Ovary (tissue), 7 donors: ENCODE measurements at regions not wholly inside any gene's neighbourhood (a gene's known extent, or its start where the extent isn't known, plus 50 kb on each side); places are given as distances from the start of the nearest gene placed in this dataset.

ENCODE experiments used
- DNase-seq, 5 donors: peaks; one replicate each; pipeline ENCODE4 v3.0.0-alpha.2; 2019 to 2020
- H3K27ac ChIP-seq, 2 donors: fragments of 200-600 bp; one replicate each; pipeline versions ENCODE4 v1.5.1 to v1.8.0; 2019 to 2022
- H3K27me3 ChIP-seq: fragments of 200-600 bp; one replicate; pipeline ENCODE4 v1.8.0; 2022
- H3K36me3 ChIP-seq: fragments of 200-600 bp; sonication (generic); one replicate; pipeline ENCODE4 v1.5.1; 2019
- H3K4me1 ChIP-seq: one replicate; pipeline ENCODE4 v1.8.1; 2013; ENCODE audit warnings: mild to moderate bottlenecking, moderate library complexity; ENCODE audit not compliant: insufficient read depth
- H3K4me3 ChIP-seq: fragments of 200-600 bp; sonication (generic); one replicate; pipeline ENCODE4 v1.5.1; 2017
- H3K9me3 ChIP-seq, 2 donors: fragments of 200-600 bp in 1 of 2; sonication (generic) in 1 of 2; one replicate each; pipeline versions ENCODE4 v1.5.1 to v1.8.1; 2013 to 2019; ENCODE audit warnings: mild to moderate bottlenecking in 1 of 2, moderate library complexity in 1 of 2
- EP300 ChIP-seq: sonication (generic); formaldehyde crosslinking; IDR thresholded peaks from one replicate; pipeline ENCODE4 v1.6.1; 2017; ENCODE audit warnings: antibody characterized with exemption
- POLR2A ChIP-seq: fragments of 450-650 bp; IDR thresholded peaks from one replicate; pipeline ENCODE4 v1.6.1; 2017; ENCODE audit warnings: antibody characterized with exemption, mild to moderate bottlenecking, moderate library complexity
- WGBS, 3 donors: extraction: QIAGEN DNeasy Blood & Tissue Kit in 1 of 3; methylation state at CpG; one replicate each; pipeline versions ENCODE4 v1.1.5 to v1.1.7; 2013 to 2017; 5-methylcytosine and 5-hydroxymethylcytosine counted together
- intact Hi-C, 4 donors: fragments of 100-400 bp; cut with DNase I; formaldehyde crosslinking; loops; one replicate each; pipeline versions ENCODE4 v1.11.0 to v1.15.1; 2022 to 2023
- TF ChIP-seq, protein P1 (sequence below), 3 donors: fragments of 450-650 bp in 2 of 3; fragments of 200-600 bp in 1 of 3; IDR thresholded peaks; one replicate each; pipeline versions ENCODE4 v1.5.1 to v1.8.0; 2016 to 2022; ENCODE audit warnings: antibody characterized with exemption in 3 of 3, mild to moderate bottlenecking in 1 of 3
- donor health status: DM: no; HTN: no; CAD: no; lungs with moderate emphysema.
- donor health status: DM: no; HTN: no; CAD: no.
- donor health status: Bipolar disorder and iron deficiency.
- donor health status: DM: no; HTN: no; CAD: no.
- donor health status: DM: yes; HTN: yes; CAD: no.

DNA sequence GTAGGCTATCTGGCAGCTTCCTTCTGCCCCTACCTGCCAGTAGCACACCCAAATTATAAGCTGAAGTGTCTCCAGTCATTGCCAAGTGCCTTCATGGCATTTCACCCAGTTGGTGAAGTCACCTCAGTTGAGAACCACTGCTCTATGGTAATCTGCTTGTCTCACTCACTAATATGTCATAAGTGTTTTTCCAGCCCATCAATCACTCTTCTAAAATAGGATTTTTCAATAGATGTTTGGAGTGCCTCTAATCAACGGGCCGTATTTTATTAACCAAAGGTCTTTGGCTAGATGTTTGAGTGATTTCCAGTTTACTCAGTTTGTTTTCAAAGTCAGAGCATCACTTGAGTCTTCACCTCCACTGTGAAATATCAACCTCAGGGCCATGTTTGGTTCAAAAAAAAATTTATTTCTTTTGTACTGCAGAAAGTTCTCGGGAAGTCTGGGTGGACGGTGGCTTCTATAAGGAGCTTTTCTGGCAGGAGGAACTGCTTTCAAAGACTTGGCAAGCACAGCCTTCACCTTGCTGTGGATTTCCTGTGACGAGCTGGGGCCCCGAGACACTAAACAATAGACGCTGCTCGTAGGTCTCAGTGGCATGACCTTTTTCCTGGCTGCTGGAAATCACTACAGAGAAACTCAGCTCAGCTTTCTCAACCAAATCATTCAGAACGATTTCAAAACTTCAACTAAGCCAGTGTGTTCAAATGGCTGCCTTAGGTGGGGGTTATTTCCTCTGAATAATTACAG lies 95.2 kb upstream of the FOXF1 start:
- DNase-seq = no peak
- H3K27ac ChIP-seq = no peak overlapping the region
- H3K4me3 ChIP-seq = no peak overlapping the region
- H3K9me3 ChIP-seq = no peaks in the 10 kb centered on the region
- TF ChIP-seq EP300 = no peak
- TF ChIP-seq, protein P1, sequence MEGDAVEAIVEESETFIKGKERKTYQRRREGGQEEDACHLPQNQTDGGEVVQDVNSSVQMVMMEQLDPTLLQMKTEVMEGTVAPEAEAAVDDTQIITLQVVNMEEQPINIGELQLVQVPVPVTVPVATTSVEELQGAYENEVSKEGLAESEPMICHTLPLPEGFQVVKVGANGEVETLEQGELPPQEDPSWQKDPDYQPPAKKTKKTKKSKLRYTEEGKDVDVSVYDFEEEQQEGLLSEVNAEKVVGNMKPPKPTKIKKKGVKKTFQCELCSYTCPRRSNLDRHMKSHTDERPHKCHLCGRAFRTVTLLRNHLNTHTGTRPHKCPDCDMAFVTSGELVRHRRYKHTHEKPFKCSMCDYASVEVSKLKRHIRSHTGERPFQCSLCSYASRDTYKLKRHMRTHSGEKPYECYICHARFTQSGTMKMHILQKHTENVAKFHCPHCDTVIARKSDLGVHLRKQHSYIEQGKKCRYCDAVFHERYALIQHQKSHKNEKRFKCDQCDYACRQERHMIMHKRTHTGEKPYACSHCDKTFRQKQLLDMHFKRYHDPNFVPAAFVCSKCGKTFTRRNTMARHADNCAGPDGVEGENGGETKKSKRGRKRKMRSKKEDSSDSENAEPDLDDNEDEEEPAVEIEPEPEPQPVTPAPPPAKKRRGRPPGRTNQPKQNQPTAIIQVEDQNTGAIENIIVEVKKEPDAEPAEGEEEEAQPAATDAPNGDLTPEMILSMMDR (IDR thresholded peaks at IDR 0.05) = no peak
- no peak for TF ChIP-seq POLR2A
- H3K27me3 ChIP-seq = no peaks in the 10 kb centered on the region
- WGBS, 3 donors = 38 to 46% (median 41%) methylated on average over 9 of the region's 9 CpGs
- intact Hi-C loops = no loop called here
- H3K36me3 ChIP-seq = no peaks in the 10 kb centered on the region
- H3K4me1 ChIP-seq = no peaks in the 10 kb centered on the region

DNA sequence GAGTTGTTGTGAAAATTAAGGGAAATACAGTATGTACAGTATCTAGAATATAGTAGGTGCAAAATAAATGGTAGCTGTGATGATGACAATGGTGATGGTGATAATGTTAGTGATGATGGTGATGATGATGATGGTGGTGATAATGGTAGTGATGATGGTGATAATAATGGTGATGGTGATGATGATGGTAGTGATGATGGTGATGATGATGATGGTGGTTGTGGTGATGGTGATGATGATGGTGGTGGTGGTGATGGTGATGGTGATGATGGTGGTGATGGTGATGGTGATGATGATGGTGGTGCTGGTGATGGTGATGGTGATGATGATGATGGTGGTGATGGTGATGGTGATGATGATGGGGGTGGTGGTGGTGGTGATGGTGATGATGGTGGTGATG lies 91.3 kb upstream of the FOXF1 start:
- H3K4me1 ChIP-seq = no peaks in the 10 kb centered on the region
- H3K27ac ChIP-seq = no peak overlapping the region
- H3K27me3 ChIP-seq = no peaks in the 10 kb centered on the region
- peaks cover 0 to 4% of the 10 kb centered on the region in 2 donors for H3K9me3 ChIP-seq
- TF ChIP-seq EP300 = no peak
- no peak for TF ChIP-seq POLR2A
- TF ChIP-seq, protein P1 (IDR thresholded peaks at IDR 0.05) = no peak
- DNase-seq = no peak
- intact Hi-C loops = no loop called here
- no peak overlapping the region for H3K4me3 ChIP-seq
- no peaks in the 10 kb centered on the region for H3K36me3 ChIP-seq

DNA sequence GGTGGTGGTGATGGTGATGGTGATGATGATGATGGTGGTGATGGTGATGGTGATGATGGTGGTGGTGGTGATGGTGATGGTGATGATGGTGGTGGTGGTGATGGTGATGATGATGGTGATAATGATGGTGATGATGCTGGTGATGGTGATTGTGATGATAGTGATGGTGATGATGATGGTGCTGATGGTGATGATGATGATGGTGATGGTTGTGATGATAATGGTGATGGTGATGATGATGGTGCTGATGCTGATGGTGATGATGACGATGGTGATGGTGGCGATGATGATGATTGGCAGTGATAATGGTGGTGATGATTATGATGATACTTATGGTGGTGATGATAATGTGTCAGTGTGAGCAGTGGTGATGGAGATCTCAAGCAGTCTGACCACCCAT lies 90.8 kb upstream of the FOXF1 start:
- Histone ChIP-seq H3K27ac (no peak overlapping the region), H3K9me3 (peaks cover 0 to 4% of the 10 kb centered on the region in 2 donors), H3K27me3 (no peaks in the 10 kb centered on the region), H3K4me1 (no peaks in the 10 kb centered on the region), H3K36me3 (no peaks in the 10 kb centered on the region), H3K4me3 (no peak overlapping the region)
- TF ChIP-seq, protein P1 (IDR thresholded peaks at IDR 0.05) = no peak
- TF ChIP-seq POLR2A (no peak), EP300 (no peak)
- DNase-seq = no peak
- WGBS, 3 donors = 90 to 99% (median 97%) methylated on average over 2 of the region's 2 CpGs
- intact Hi-C loops = no loop called here

DNA sequence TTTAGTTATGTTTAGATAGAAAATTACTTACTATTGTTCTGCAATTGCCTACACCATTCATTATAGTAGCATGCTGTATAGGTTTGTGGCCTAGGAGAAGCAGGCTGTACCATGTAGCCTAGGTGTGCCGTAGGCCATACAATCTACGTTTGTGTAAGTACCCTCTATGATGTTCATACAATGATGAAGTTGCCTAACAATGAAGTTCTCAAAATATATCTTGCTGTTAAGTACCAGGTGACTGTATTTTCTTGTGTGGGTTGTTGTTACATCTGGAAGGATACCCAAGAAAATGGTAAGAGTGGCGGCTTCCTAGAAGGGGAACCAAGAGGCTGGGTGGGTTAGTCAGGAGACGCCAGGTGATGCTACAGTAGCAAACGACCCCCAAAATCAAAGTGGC lies 88.3 kb upstream of the FOXF1 start:
- Histone ChIP-seq H3K4me3 (no peak overlapping the region), H3K27ac (no peak overlapping the region), H3K9me3 (peaks cover 0 to 4% of the 10 kb centered on the region in 2 donors), H3K4me1 (no peaks in the 10 kb centered on the region), H3K27me3 (no peaks in the 10 kb centered on the region), H3K36me3 (no peaks in the 10 kb centered on the region)
- 85 to 88% (median 85%) methylated on average over 5 of the region's 5 CpGs for WGBS, 3 donors
- DNase-seq = no peak
- TF ChIP-seq EP300 (no peak), POLR2A (no peak)
- TF ChIP-seq, protein P1 (IDR thresholded peaks at IDR 0.05) = no peak
- intact Hi-C loops = no loop called here
